Small intestine (tissue), 7 donors: ENCODE measurements at regions not wholly inside any gene's neighbourhood (a gene's known extent, or its start where the extent isn't known, plus 50 kb on each side); places are given as distances from the start of the nearest gene placed in this dataset.

Source experiments
- DNase-seq, 2 donors: peaks; one replicate each; pipeline versions ENCODE4 v3.0.0 to v3.0.0-alpha.2; 2013
- FAIRE-seq: peaks from 2 replicates; lab custom pipeline; 2012; peaks lifted over from hg19 to GRCh38; lab: Jason Lieb, UNC
- H3K27ac ChIP-seq, 3 donors: one replicate each; pipeline ENCODE4 v1.5.1; 2013; ENCODE audit warnings: low read length in 2 of 3, mild to moderate bottlenecking in 2 of 3, control low read depth in 1 of 3, inconsistent platforms in 1 of 3, low read depth in 1 of 3, moderate library complexity in 1 of 3
- H3K27me3 ChIP-seq, 3 donors: one replicate each; pipeline ENCODE4 v1.6.1; 2013; ENCODE audit warnings: low read length in 3 of 3, inconsistent platforms in 1 of 3; ENCODE audit not compliant: control insufficient read depth in 3 of 3, insufficient read depth in 3 of 3
- H3K36me3 ChIP-seq, 3 donors: one replicate each; pipeline ENCODE4 v1.6.1; 2013; ENCODE audit warnings: low read length in 3 of 3, inconsistent platforms in 1 of 3, low read depth in 1 of 3, mild to moderate bottlenecking in 1 of 3, moderate library complexity in 1 of 3; ENCODE audit not compliant: control insufficient read depth in 3 of 3, insufficient read depth in 2 of 3
- H3K4me1 ChIP-seq, 3 donors: one replicate each; pipeline ENCODE4 v1.6.1; 2013; ENCODE audit warnings: low read length in 2 of 3, inconsistent platforms in 1 of 3, low read depth in 1 of 3, mild to moderate bottlenecking in 1 of 3, moderate library complexity in 1 of 3; ENCODE audit not compliant: control insufficient read depth in 3 of 3, insufficient read depth in 2 of 3
- H3K4me3 ChIP-seq, 3 donors: one replicate each; pipeline ENCODE4 v1.5.1; 2013; ENCODE audit warnings: low read length in 3 of 3, control low read depth in 1 of 3, inconsistent platforms in 1 of 3, low read depth in 1 of 3, mild to moderate bottlenecking in 1 of 3, moderate library complexity in 1 of 3
- H3K9me3 ChIP-seq, 2 donors: one replicate each; pipeline ENCODE4 v1.6.1; 2013; ENCODE audit warnings: low read depth in 1 of 2, low read length in 1 of 2; ENCODE audit not compliant: control insufficient read depth in 2 of 2, insufficient read depth in 1 of 2
- WGBS, 3 donors: extraction: QIAGEN DNeasy Blood & Tissue Kit; methylation state at CpG; one replicate each; pipeline ENCODE4 v1.1.7; 2013; 5-methylcytosine and 5-hydroxymethylcytosine counted together
- donor health status: healthy with polysubstance abuse.
- donor health status: control.
- donor health status: control.
- donor health status: Bipolar disorder and iron deficiency.
- donor health status: healthy.

DNA sequence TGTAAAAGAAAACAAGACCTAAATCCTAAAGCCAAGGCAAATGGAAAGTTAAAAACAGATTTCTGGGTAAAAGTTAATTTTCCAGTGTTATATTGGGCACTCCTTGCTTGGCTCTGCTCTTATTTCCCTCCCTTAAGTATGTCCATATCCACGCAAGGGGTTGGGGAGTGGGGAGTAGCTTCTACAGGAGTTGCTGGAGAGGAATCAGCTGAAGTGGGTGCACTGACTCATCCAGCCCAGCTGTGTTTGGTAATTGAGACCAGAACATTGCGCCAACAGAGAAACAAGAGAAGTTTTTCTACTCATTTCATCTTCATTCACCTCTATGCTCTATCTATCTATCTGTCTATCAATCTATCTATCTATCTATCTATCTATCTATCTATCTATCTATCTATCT lies 298.4 kb upstream of the PDGFD start:
- no peak overlapping the region for H3K4me3 ChIP-seq
- DNase-seq: no peak
- 77 to 89% (median 79%) methylated on average over 2 of the region's 2 CpGs for WGBS, 3 donors
- no peaks in the 10 kb centered on the region for H3K4me1 ChIP-seq
- no peak overlapping the region for H3K27ac ChIP-seq
- H3K9me3 ChIP-seq: no peaks in the 10 kb centered on the region
- H3K27me3 ChIP-seq: no peaks in the 10 kb centered on the region
- no peak for FAIRE-seq
- H3K36me3 ChIP-seq: no peaks in the 10 kb centered on the region

DNA sequence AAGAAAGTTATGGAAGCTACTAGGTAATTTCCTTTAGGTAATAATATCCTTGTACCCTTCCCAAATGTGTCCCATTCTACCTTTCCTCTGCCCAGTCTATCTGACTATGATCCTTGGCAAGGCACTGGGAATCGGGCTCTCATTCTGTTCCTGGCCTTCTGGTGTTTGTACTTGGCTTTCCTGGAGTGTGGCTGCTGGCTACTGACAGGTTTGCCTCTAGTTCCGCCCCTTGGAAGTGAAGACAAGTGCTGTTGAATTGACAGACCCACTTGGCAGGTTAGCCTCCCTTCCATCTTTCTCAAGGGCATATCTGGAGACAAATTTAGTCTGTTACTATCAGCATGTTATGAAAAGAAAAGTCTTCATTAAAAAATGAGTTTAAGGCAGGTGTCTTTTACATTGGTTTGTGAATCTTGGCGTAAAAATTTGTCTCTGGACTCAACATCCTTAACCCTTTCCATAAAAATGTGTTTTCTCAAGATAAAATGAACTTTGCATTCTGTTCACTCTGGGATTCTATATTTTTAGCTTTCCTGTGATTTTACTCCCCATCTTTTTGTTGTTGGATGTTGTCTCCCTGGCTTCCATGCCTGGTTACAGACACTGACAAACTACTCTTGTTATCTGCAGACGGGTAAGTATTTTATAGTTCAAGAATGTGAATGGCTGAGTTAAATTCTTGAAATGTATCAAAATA lies 287.4 kb upstream of the PDGFD start:
- DNase-seq (no peak), FAIRE-seq (no peak)
- WGBS, 3 donors: 60 to 75% (median 69%) methylated on average over 4 of the region's 4 CpGs
- no peaks in the 10 kb centered on the region for H3K27me3 ChIP-seq
- H3K4me3 ChIP-seq: no peak overlapping the region
- no peaks in the 10 kb centered on the region for H3K9me3 ChIP-seq
- H3K36me3 ChIP-seq: no peaks in the 10 kb centered on the region
- no peak overlapping the region for H3K27ac ChIP-seq
- no peaks in the 10 kb centered on the region for H3K4me1 ChIP-seq

- no peaks in the 10 kb centered on the region for H3K36me3 ChIP-seq
- H3K27me3 ChIP-seq: no peaks in the 10 kb centered on the region
- no peak overlapping the region for H3K4me3 ChIP-seq
- FAIRE-seq (no peak), DNase-seq (no peak)
- no peaks in the 10 kb centered on the region for H3K9me3 ChIP-seq
- H3K27ac ChIP-seq: no peak overlapping the region
- no peaks in the 10 kb centered on the region for H3K4me1 ChIP-seq
These were observed 279.4 kb upstream of the PDGFD start for GRCh38 chr11:104443387-104443786.

DNA sequence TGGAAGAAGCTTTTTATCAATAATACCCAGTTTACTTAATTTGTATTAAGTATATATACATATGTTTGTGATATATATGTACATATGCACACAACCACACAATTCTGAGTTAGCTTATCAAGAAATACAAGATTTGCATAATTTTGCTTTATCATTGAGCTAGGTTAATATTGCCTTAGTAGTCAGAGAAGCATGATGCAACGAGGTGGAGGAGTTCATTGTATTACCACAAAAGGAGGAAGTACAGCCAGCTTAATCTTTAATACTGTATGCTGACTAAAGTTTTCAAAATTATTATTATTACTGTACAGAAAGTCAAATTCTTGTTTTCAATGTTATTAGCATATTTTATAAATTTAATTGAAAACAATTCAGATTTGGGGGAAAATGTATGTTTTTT lies 278.4 kb upstream of the PDGFD start:
- no peaks in the 10 kb centered on the region for H3K9me3 ChIP-seq
- H3K27me3 ChIP-seq: no peaks in the 10 kb centered on the region
- no peaks in the 10 kb centered on the region for H3K36me3 ChIP-seq
- DNase-seq (no peak), FAIRE-seq (no peak)
- no peak overlapping the region for H3K27ac ChIP-seq
- H3K4me3 ChIP-seq: no peak overlapping the region
- WGBS, 3 donors: 0 to 38% (median 7%) methylated on average over 1 of the region's 1 CpG
- no peaks in the 10 kb centered on the region for H3K4me1 ChIP-seq

DNA sequence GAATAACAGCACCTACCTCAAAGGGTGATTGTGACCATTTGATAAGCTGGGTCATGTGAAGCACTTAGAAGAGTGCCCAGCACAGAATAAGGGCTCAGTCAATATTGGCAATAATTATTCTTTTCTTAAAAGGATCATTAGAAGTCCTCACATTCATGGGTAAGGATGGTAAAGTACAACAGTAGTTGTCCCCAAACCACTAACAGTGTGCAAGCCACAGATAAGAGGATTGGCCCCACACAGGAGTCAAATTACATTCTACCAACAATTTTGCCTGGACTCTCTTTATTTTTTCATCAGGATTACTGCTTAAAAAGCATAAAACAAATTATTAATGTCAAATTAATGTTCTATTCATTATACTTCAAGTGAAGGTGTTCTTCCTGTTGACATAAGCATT lies 271.5 kb upstream of the PDGFD start:
- FAIRE-seq (no peak), DNase-seq (no peak)
- no peaks in the 10 kb centered on the region for H3K4me1 ChIP-seq
- H3K4me3 ChIP-seq: no peak overlapping the region
- no peak overlapping the region for H3K27ac ChIP-seq
- H3K27me3 ChIP-seq: no peaks in the 10 kb centered on the region
- no peaks in the 10 kb centered on the region for H3K36me3 ChIP-seq
- H3K9me3 ChIP-seq: no peaks in the 10 kb centered on the region

DNA sequence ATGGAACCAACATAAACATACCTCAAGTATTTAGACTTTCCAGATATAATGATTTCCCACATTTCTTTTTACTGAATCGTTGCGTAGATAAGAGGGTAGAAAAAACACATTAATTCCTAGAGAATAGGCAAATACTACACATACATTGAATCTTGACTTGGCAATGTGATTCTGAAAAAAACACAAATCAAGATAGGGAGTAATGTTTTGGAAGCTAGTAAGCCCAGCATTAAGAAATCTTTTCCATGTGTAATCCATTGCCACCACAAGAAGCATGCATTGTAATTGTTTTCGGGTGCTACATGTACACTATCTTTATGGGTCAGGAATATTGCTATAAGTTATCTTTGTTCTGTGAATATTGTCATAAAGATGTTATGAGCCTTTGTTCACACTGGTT lies 269.8 kb upstream of the PDGFD start:
- H3K9me3 ChIP-seq: no peaks in the 10 kb centered on the region
- H3K4me1 ChIP-seq: no peaks in the 10 kb centered on the region
- H3K4me3 ChIP-seq: no peak overlapping the region
- FAIRE-seq: no peak
- H3K36me3 ChIP-seq: no peaks in the 10 kb centered on the region
- H3K27ac ChIP-seq: no peak overlapping the region
- DNase-seq: no peak
- WGBS, 3 donors: 76 to 81% (median 78%) methylated on average over 3 of the region's 3 CpGs
- H3K27me3 ChIP-seq: no peaks in the 10 kb centered on the region

GRCh38 chr11:104432981-104433380 lies 269.0 kb upstream of the PDGFD start:
- Histone ChIP-seq H3K4me1 (no peaks in the 10 kb centered on the region), H3K9me3 (no peaks in the 10 kb centered on the region), H3K4me3 (no peak overlapping the region), H3K27me3 (no peaks in the 10 kb centered on the region), H3K36me3 (no peaks in the 10 kb centered on the region), H3K27ac (no peak overlapping the region)
- FAIRE-seq (no peak), DNase-seq (no peak)
- WGBS, 3 donors: 73 to 88% (median 84%) methylated on average over 1 of the region's 1 CpG

DNA sequence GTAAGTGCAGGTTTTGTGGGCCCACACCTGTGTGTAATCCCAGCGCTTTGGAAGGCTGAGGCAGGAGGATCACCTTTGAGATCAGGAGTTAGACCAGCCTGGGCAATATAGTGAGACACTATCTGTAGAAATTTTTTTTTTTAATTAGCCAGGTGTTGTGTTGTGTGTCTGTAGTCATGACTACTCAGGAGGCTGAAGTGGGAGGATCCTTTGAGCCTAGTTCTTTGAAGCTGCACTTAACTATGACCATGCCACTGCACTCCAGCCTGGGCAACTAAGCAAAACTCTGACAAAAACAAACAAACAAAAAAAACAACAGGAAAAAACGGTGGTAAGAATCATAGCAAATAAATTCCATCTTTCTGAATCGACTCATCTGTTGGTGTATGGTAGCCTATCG lies 268.6 kb upstream of the PDGFD start:
- H3K4me3 ChIP-seq: no peak overlapping the region
- H3K27me3 ChIP-seq: no peaks in the 10 kb centered on the region
- H3K36me3 ChIP-seq: no peaks in the 10 kb centered on the region
- H3K9me3 ChIP-seq: no peaks in the 10 kb centered on the region
- H3K27ac ChIP-seq: no peak overlapping the region
- no peak for DNase-seq
- no peaks in the 10 kb centered on the region for H3K4me1 ChIP-seq
- WGBS, 3 donors: 63 to 78% (median 65%) methylated on average over 4 of the region's 4 CpGs
- no peak for FAIRE-seq

DNA sequence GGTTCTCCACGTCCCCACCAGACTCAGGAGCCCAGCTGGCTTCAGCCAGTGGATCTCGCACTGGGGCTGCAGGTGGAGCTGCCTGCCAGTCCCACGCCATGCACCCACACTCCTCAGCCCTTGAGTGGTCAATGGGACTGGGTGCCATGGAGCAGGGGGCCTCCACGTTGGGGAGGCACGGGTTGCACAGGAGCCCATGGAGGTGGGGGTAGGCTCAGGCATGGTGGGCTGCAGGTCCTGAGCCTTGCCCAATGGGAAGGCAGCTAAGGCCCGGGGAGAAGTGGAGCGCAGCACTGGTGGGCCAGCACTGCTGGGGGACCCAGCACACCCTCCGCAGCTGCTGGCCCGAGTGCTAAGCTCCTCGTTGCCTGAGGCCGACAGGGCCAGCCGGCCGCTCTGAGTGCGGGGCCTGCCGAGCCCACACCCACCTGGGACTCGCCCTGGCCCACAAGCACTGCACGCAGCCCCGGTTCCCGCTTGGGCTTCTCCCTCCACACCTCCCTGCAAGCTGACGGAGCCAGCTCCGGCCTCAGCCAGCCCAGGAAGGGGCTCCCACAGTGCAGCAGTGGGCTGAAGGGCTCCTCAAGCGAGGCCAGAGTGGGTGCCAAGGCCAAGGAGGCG lies 258.5 kb upstream of the PDGFD start:
- Histone ChIP-seq H3K4me3 (no peak overlapping the region), H3K9me3 (no peaks in the 10 kb centered on the region), H3K36me3 (no peaks in the 10 kb centered on the region), H3K27me3 (no peaks in the 10 kb centered on the region), H3K4me1 (no peaks in the 10 kb centered on the region), H3K27ac (no peak overlapping the region)
- DNase-seq: no peak
- FAIRE-seq: no peak
- 80 to 93% (median 82%) methylated on average over 14 to 23 of the region's 23 CpGs for WGBS, 3 donors
